ENCODE measurements at regions not wholly inside any gene's neighbourhood (a gene's known extent, or its start where the extent isn't known, plus 50 kb on each side); places are given as distances from the start of the nearest gene placed in this dataset.
"Not testable (repeated sequence)": the region's sequence is repeated elsewhere in the genome, so short reads cannot be mapped to it uniquely, and the experiment has no call there.

- H3K4me3 ChIP-seq; H2AFZ ChIP-seq (ENCODE audit: control insufficient read depth, low read depth, low read length); RAD21 ChIA-PET (ENCODE audit: unreplicated experiment); H3K27ac ChIP-seq (ENCODE audit: control insufficient read depth, insufficient read depth); BruUV-seq (replicated peaks); H3K9ac ChIP-seq (ENCODE audit: control insufficient read depth, insufficient read depth, low read length); POLR2A ChIA-PET; H3K4me1 ChIP-seq (ENCODE audit: control insufficient read depth, insufficient read depth, low read length); FAIRE-seq; ATAC-seq; CTCF ChIA-PET; H4K20me1 ChIP-seq (ENCODE audit: control insufficient read depth, insufficient read depth); H3K9me3 ChIP-seq (replicated peaks; ENCODE audit: control insufficient read depth, insufficient read depth, low read length); DNase-seq (ENCODE audit: low read depth, low spot score); H3K4me2 ChIP-seq (ENCODE audit: control insufficient read depth, insufficient read depth); in situ Hi-C loops (cut with MboI); H3K27me3 ChIP-seq (replicated peaks in 1 of 2; ENCODE audit: control insufficient read depth in 2 of 2, insufficient read depth in 2 of 2, low read length in 1 of 2); H3K36me3 ChIP-seq (ENCODE audit: control insufficient read depth in 2 of 2, insufficient read depth in 2 of 2, low read length in 1 of 2); SMC1A ChIA-PET (ENCODE audit: uncharacterized antibody, unreplicated experiment); H3K79me2 ChIP-seq (ENCODE audit: control insufficient read depth, insufficient read depth, low read length); intact Hi-C loops (cut with micrococcal nuclease; ENCODE audit: unreplicated experiment): not testable (repeated sequence)
- 14% methylated on average over 3 of the region's 3 CpGs for WGBS (ENCODE audit: insufficient coverage, insufficient replicate concordance, low lambda C conversion rate, missing lambda C conversion rate)
These were observed 124.6 kb downstream of the CCDC74A start for GRCh38 chr2:131652246-131652645.

- H3K27ac ChIP-seq (ENCODE audit: control insufficient read depth, insufficient read depth); H2AFZ ChIP-seq (ENCODE audit: control insufficient read depth, low read depth, low read length); DNase-seq (ENCODE audit: low read depth, low spot score); H4K20me1 ChIP-seq (ENCODE audit: control insufficient read depth, insufficient read depth); POLR2A ChIA-PET; H3K79me2 ChIP-seq (ENCODE audit: control insufficient read depth, insufficient read depth, low read length); FAIRE-seq; H3K27me3 ChIP-seq (replicated peaks in 1 of 2; ENCODE audit: control insufficient read depth in 2 of 2, insufficient read depth in 2 of 2, low read length in 1 of 2); BruUV-seq (replicated peaks); H3K36me3 ChIP-seq (ENCODE audit: control insufficient read depth in 2 of 2, insufficient read depth in 2 of 2, low read length in 1 of 2); RAD21 ChIA-PET (ENCODE audit: unreplicated experiment); H3K9ac ChIP-seq (ENCODE audit: control insufficient read depth, insufficient read depth, low read length); H3K4me2 ChIP-seq (ENCODE audit: control insufficient read depth, insufficient read depth); H3K4me1 ChIP-seq (ENCODE audit: control insufficient read depth, insufficient read depth, low read length); CTCF ChIA-PET; ATAC-seq; H3K4me3 ChIP-seq; intact Hi-C loops (cut with micrococcal nuclease; ENCODE audit: unreplicated experiment); SMC1A ChIA-PET (ENCODE audit: uncharacterized antibody, unreplicated experiment); in situ Hi-C loops (cut with MboI); H3K9me3 ChIP-seq (replicated peaks; ENCODE audit: control insufficient read depth, insufficient read depth, low read length): not testable (repeated sequence)
- WGBS (ENCODE audit: insufficient coverage, insufficient replicate concordance, low lambda C conversion rate, missing lambda C conversion rate), result 50% methylated on average over 2 of the region's 2 CpGs
These were observed 126.4 kb downstream of the CCDC74A start for GRCh38 chr2:131654107-131654506.
